HG03159 (cell line): ENCODE measurements at regions not wholly inside any gene's neighbourhood (a gene's known extent, or its start where the extent isn't known, plus 50 kb on each side); places are given as distances from the start of the nearest gene placed in this dataset.
"Not testable (repeated sequence)": the region's sequence is repeated elsewhere in the genome, so short reads cannot be mapped to it uniquely, and the experiment has no call there.

Experiments
- ATAC-seq: cut with Tn5 transposase; IDR thresholded peaks from one replicate; pipeline ENCODE4 v1.9.1; 2021; ENCODE audit warnings: mild to moderate bottlenecking, moderate library complexity; ENCODE audit not compliant: unreplicated experiment

- no peak for ATAC-seq
Observed at GRCh38 chr6:69489970-69490369, 306.8 kb downstream of the LMBRD1 start.

GRCh38 chr6:69487688-69488087 lies 309.1 kb downstream of the LMBRD1 start:
- peak; percentile 60 for ATAC-seq

GRCh38 chr6:69466979-69467570 lies 329.7 kb downstream of the LMBRD1 start:
- ATAC-seq = no peak

GRCh38 chr6:69465866-69466265 lies 330.9 kb downstream of the LMBRD1 start:
- ATAC-seq = no peak

- ATAC-seq = no peak
Observed at GRCh38 chr6:69456086-69456485, 340.7 kb downstream of the LMBRD1 start.

- not testable (repeated sequence) for ATAC-seq
Observed at GRCh38 chr6:69454619-69455018, 342.2 kb downstream of the LMBRD1 start.

GRCh38 chr6:69450493-69450892 lies 346.3 kb downstream of the LMBRD1 start:
- ATAC-seq = not testable (repeated sequence)

GRCh38 chr6:69449887-69450286 lies 346.9 kb downstream of the LMBRD1 start:
- ATAC-seq = no peak
